Neuronal stem cell (in vitro differentiated cells): ENCODE measurements at regions not wholly inside any gene's neighbourhood (a gene's known extent, or its start where the extent isn't known, plus 50 kb on each side); places are given as distances from the start of the nearest gene placed in this dataset.

Source experiments
- DNase-seq: peaks from one replicate; pipeline ENCODE4 v3.0.0-alpha.2; 2013; ENCODE audit warnings: low spot score
- H2AFZ ChIP-seq: one replicate; pipeline ENCODE4 v1.6.1; 2013; ENCODE audit warnings: mild to moderate bottlenecking, low read length, inconsistent platforms
- H2AK5ac ChIP-seq: 2 replicates; pipeline ENCODE4 v1.6.1; 2013; ENCODE audit warnings: low read depth, mild to moderate bottlenecking, inconsistent platforms, low read length, moderate library complexity, mixed read lengths
- H2BK120ac ChIP-seq: 2 replicates; pipeline ENCODE4 v1.6.1; 2013; ENCODE audit warnings: low read depth, mild to moderate bottlenecking, inconsistent platforms, low read length, moderate library complexity, mixed read lengths
- H2BK12ac ChIP-seq: one replicate; pipeline ENCODE4 v1.6.1; 2013; ENCODE audit warnings: low read length, inconsistent platforms
- H2BK15ac ChIP-seq: 2 replicates; pipeline ENCODE4 v1.6.1; 2013; ENCODE audit warnings: mild to moderate bottlenecking, low read length, inconsistent platforms, mixed read lengths
- H2BK5ac ChIP-seq: one replicate; pipeline ENCODE4 v1.6.1; 2013; ENCODE audit warnings: inconsistent platforms, mild to moderate bottlenecking, low read length, moderate library complexity
- H3K14ac ChIP-seq: one replicate; pipeline ENCODE4 v1.6.1; 2013; ENCODE audit warnings: low read length, inconsistent platforms
- H3K18ac ChIP-seq: 2 replicates; pipeline ENCODE4 v1.6.1; 2013; ENCODE audit warnings: low read length, inconsistent platforms
- H3K23ac ChIP-seq: 2 replicates; pipeline ENCODE4 v1.6.1; 2013; ENCODE audit warnings: low read depth, mild to moderate bottlenecking, mixed read lengths, low read length, inconsistent platforms; ENCODE audit not compliant: poor library complexity
- H3K27ac ChIP-seq: replicated peaks from 3 replicates; pipeline ENCODE4 v1.5.1; 2013; ENCODE audit warnings: low read length, inconsistent platforms
- H3K27me3 ChIP-seq, 3 experiments: 2 replicates each; pipeline ENCODE4 v1.6.1; 2013; ENCODE audit warnings: low read length in 3 of 3, mild to moderate bottlenecking in 2 of 3, inconsistent platforms in 1 of 3, low read depth in 1 of 3, mixed read lengths in 1 of 3, moderate library complexity in 1 of 3; ENCODE audit not compliant: control insufficient read depth in 3 of 3, insufficient read depth in 3 of 3
- H3K36me3 ChIP-seq, 2 donors: replicated peaks in 1 of 2; 2 replicates each; pipeline ENCODE4 v1.6.1; 2013; ENCODE audit warnings: low read length in 2 of 2; ENCODE audit not compliant: control insufficient read depth in 2 of 2, insufficient read depth in 2 of 2
- H3K4ac ChIP-seq: 2 replicates; pipeline ENCODE4 v1.6.1; 2013; ENCODE audit warnings: inconsistent platforms, mild to moderate bottlenecking, low read length, moderate library complexity
- H3K4me1 ChIP-seq, 2 donors: 1 replicate in 1 of 2; 2 replicates in 1 of 2; pipeline ENCODE4 v1.6.1; 2013; ENCODE audit warnings: low read length in 2 of 2, low read depth in 1 of 2; ENCODE audit not compliant: control insufficient read depth in 2 of 2, insufficient read depth in 1 of 2
- H3K4me2 ChIP-seq: one replicate; pipeline ENCODE4 v1.6.1; 2013; ENCODE audit warnings: mild to moderate bottlenecking, low read length, inconsistent platforms; ENCODE audit not compliant: insufficient read depth, poor library complexity, severe bottlenecking
- H3K4me3 ChIP-seq, 2 donors: 2 replicates each; pipeline ENCODE4 v1.5.1; 2013; ENCODE audit warnings: low read length in 2 of 2, mild to moderate bottlenecking in 2 of 2, inconsistent platforms in 1 of 2, moderate library complexity in 1 of 2
- H3K79me1 ChIP-seq: one replicate; pipeline ENCODE4 v1.6.1; 2013; ENCODE audit warnings: low read depth, mild to moderate bottlenecking, inconsistent platforms, low read length, moderate library complexity
- H3K9ac ChIP-seq: one replicate; pipeline ENCODE4 v1.6.1; 2013; ENCODE audit warnings: mild to moderate bottlenecking, low read depth, low read length, inconsistent platforms; ENCODE audit not compliant: poor library complexity
- H3K9me3 ChIP-seq, 2 donors: replicated peaks in 1 of 2; 2 replicates each; pipeline versions ENCODE3 to v1.6.1; 2013; ENCODE audit warnings: low read length in 2 of 2, mild to moderate bottlenecking in 2 of 2, inconsistent platforms in 1 of 2, low read depth in 1 of 2, mixed read lengths in 1 of 2, moderate library complexity in 1 of 2; ENCODE audit not compliant: control insufficient read depth in 2 of 2, insufficient read depth in 1 of 2
- H4K8ac ChIP-seq: one replicate; pipeline ENCODE4 v1.6.1; 2013; ENCODE audit warnings: low read depth, mild to moderate bottlenecking, inconsistent platforms, low read length, moderate library complexity
- H4K91ac ChIP-seq: one replicate; pipeline ENCODE4 v1.6.1; 2013; ENCODE audit warnings: low read length, low read depth, mild to moderate bottlenecking, inconsistent platforms; ENCODE audit not compliant: poor library complexity
- WGBS, 2 donors: extraction: QIAGEN DNeasy Blood & Tissue Kit; methylation state at CpG; one replicate each; pipeline ENCODE4 v1.1.7; 2013; ENCODE audit warnings: missing lambda C conversion rate in 2 of 2, mixed read lengths in 1 of 2; ENCODE audit not compliant: insufficient read length in 2 of 2, insufficient replicate concordance in 1 of 2; ENCODE audit errors: extremely low coverage in 2 of 2; 5-methylcytosine and 5-hydroxymethylcytosine counted together

GRCh38 chr21:28263974-28264373 is 728.7 kb downstream of the LTN1 start:
- Histone ChIP-seq H3K14ac (no peak overlapping the region), H3K9ac (no peak overlapping the region), H3K27me3 (no peaks in the 10 kb centered on the region), H3K4me2 (no peak overlapping the region), H3K4me3 (no peak overlapping the region), H3K18ac (no peak overlapping the region), H2AK5ac (no peak overlapping the region), H2BK12ac (no peak overlapping the region), H3K23ac (no peak overlapping the region), H4K91ac (no peak overlapping the region), H3K79me1 (no peaks in the 10 kb centered on the region), H3K27ac (no peak overlapping the region), H3K36me3 (no peaks in the 10 kb centered on the region), H3K9me3 (no peaks in the 10 kb centered on the region), H2BK5ac (no peak overlapping the region), H2BK120ac (no peak overlapping the region), H3K4ac (no peak overlapping the region), H2BK15ac (no peak overlapping the region), H3K4me1 (no peaks in the 10 kb centered on the region), H4K8ac (no peak overlapping the region), H2AFZ (no peak overlapping the region)
- no CpG with 5 or more reads among the region's 4 CpGs for WGBS, 2 donors
- no peak for DNase-seq

GRCh38 chr21:28261298-28261697 is 731.4 kb downstream of the LTN1 start:
- no peak overlapping the region for H2BK15ac ChIP-seq

GRCh38 chr21:28257276-28257675 is 735.4 kb downstream of the LTN1 start:
- Histone ChIP-seq H3K79me1 (no peaks in the 10 kb centered on the region), H2AK5ac (no peak overlapping the region), H2BK5ac (no peak overlapping the region), H3K4me3 (no peak overlapping the region), H2BK12ac (no peak overlapping the region), H3K27ac (no peak overlapping the region), H2BK15ac (no peak overlapping the region), H2BK120ac (no peak overlapping the region), H3K27me3 (no peaks in the 10 kb centered on the region), H4K91ac (no peak overlapping the region), H3K9ac (no peak overlapping the region), H3K4ac (no peak overlapping the region), H3K14ac (no peak overlapping the region), H3K18ac (no peak overlapping the region), H3K23ac (no peak overlapping the region), H2AFZ (no peak overlapping the region), H3K4me2 (no peak overlapping the region), H3K4me1 (no peaks in the 10 kb centered on the region), H3K36me3 (no peaks in the 10 kb centered on the region), H4K8ac (no peak overlapping the region), H3K9me3 (no peaks in the 10 kb centered on the region)
- no peak for DNase-seq
- WGBS, 2 donors, result no CpG with 5 or more reads among the region's 3 CpGs

More at GRCh38 chr21:28261298-28261697, 731.4 kb downstream of the LTN1 start:
- no peak overlapping the region for H3K23ac ChIP-seq
- H3K9me3 ChIP-seq, result no peaks in the 10 kb centered on the region
- H3K27ac ChIP-seq, result no peak overlapping the region
- no peak overlapping the region for H3K4me3 ChIP-seq
- no peak overlapping the region for H4K91ac ChIP-seq
- H3K18ac ChIP-seq, result no peak overlapping the region
- H3K4me1 ChIP-seq, result no peaks in the 10 kb centered on the region
- H2BK12ac ChIP-seq, result no peak overlapping the region
- no peak overlapping the region for H2AK5ac ChIP-seq
- H3K79me1 ChIP-seq, result no peaks in the 10 kb centered on the region
- H3K36me3 ChIP-seq, result no peaks in the 10 kb centered on the region
- no CpG with 5 or more reads among the region's 1 CpG for WGBS, 2 donors
- H2BK5ac ChIP-seq, result no peak overlapping the region
- H2AFZ ChIP-seq, result no peak overlapping the region
- H3K27me3 ChIP-seq, result no peaks in the 10 kb centered on the region
- no peak overlapping the region for H4K8ac ChIP-seq
- H2BK120ac ChIP-seq, result no peak overlapping the region
- H3K14ac ChIP-seq, result no peak overlapping the region
- no peak for DNase-seq
- no peak overlapping the region for H3K4ac ChIP-seq
- H3K4me2 ChIP-seq, result no peak overlapping the region
- no peak overlapping the region for H3K9ac ChIP-seq

- Histone ChIP-seq H3K4me1 (no peaks in the 10 kb centered on the region), H3K4me2 (no peak overlapping the region)
- no CpG with 5 or more reads among the region's 6 CpGs for WGBS, 2 donors
These were observed 735.8 kb downstream of the LTN1 start for GRCh38 chr21:28256837-28257236.

More at GRCh38 chr21:28256837-28257236, 735.8 kb downstream of the LTN1 start:
- Histone ChIP-seq H3K4ac (no peak overlapping the region), H3K14ac (no peak overlapping the region), H4K91ac (no peak overlapping the region), H3K9ac (no peak overlapping the region), H3K36me3 (no peaks in the 10 kb centered on the region), H3K27me3 (no peaks in the 10 kb centered on the region), H2BK5ac (no peak overlapping the region), H2BK12ac (no peak overlapping the region), H3K18ac (no peak overlapping the region), H2AFZ (no peak overlapping the region), H3K27ac (no peak overlapping the region), H3K23ac (no peak overlapping the region), H4K8ac (no peak overlapping the region), H2BK15ac (no peak overlapping the region), H3K9me3 (no peaks in the 10 kb centered on the region), H2BK120ac (no peak overlapping the region), H3K79me1 (no peaks in the 10 kb centered on the region), H3K4me3 (no peak overlapping the region), H2AK5ac (no peak overlapping the region)
- no peak for DNase-seq
